ENCODE measurements at regions not wholly inside any gene's neighbourhood (a gene's known extent, or its start where the extent isn't known, plus 50 kb on each side); places are given as distances from the start of the nearest gene placed in this dataset.

- no peak for TF ChIP-seq POLR2A (IDR thresholded peaks at IDR 0.05)
- TF ChIP-seq, protein P1, sequence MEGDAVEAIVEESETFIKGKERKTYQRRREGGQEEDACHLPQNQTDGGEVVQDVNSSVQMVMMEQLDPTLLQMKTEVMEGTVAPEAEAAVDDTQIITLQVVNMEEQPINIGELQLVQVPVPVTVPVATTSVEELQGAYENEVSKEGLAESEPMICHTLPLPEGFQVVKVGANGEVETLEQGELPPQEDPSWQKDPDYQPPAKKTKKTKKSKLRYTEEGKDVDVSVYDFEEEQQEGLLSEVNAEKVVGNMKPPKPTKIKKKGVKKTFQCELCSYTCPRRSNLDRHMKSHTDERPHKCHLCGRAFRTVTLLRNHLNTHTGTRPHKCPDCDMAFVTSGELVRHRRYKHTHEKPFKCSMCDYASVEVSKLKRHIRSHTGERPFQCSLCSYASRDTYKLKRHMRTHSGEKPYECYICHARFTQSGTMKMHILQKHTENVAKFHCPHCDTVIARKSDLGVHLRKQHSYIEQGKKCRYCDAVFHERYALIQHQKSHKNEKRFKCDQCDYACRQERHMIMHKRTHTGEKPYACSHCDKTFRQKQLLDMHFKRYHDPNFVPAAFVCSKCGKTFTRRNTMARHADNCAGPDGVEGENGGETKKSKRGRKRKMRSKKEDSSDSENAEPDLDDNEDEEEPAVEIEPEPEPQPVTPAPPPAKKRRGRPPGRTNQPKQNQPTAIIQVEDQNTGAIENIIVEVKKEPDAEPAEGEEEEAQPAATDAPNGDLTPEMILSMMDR (IDR thresholded peaks at IDR 0.05) = peak in 1 of 6 experiments; percentile 12
Measured at GRCh38 chr2:180442860-180443644, 436.0 kb upstream of the CWC22 start.
